ENCODE measurements at regions not wholly inside any gene's neighbourhood (a gene's known extent, or its start where the extent isn't known, plus 50 kb on each side); places are given as distances from the start of the nearest gene placed in this dataset.

DNA sequence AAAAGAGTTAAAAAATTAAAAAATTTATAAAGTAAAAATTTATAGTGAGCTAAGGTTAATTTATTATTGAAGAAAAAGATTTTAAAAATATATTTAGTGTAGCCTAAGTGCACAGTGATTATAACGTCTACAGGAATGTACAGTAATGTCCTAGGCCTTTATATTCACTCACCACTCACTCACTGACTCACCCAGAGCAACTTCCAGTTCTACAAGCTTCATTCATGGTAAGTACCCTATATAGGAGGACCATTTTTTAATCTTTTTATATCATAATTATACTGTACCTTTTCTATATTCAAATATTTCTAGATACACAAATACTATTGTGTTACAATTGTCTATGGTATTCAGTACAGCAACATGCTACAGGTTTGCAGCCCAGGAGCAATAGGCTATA lies 1623.2 kb downstream of the RPA4 start:
- no peak overlapping the region for H3K4me3 ChIP-seq (ENCODE audit: control insufficient read depth in 2 of 3, extremely low read depth in 1 of 3, insufficient read depth in 2 of 3, low read depth in 1 of 3, low read length in 3 of 3)
- dilution Hi-C loops (cut with MboI; ENCODE audit: extremely low pct_ligation_motif_present, low sequenced_read_pairs), result no loop called here
- no peak for DNase-seq (ENCODE audit: low read depth, low spot score)
- no peak overlapping the region for H3K9ac ChIP-seq (ENCODE audit: control insufficient read depth, extremely low read depth, insufficient read depth, low read length)
- no peak overlapping the region for H2AFZ ChIP-seq (ENCODE audit: control insufficient read depth, low read length)
- H3K9me3 ChIP-seq (ENCODE audit: control insufficient read depth, low read depth, low read length), result no peaks in the 10 kb centered on the region
- no peaks in the 10 kb centered on the region for H3K4me1 ChIP-seq (ENCODE audit: control insufficient read depth, extremely low read depth, insufficient read depth, low read length)
- no peaks in the 10 kb centered on the region for H3K79me2 ChIP-seq (ENCODE audit: control insufficient read depth, insufficient read depth, low read length)
- no peak for FAIRE-seq
- H3K36me3 ChIP-seq (ENCODE audit: control insufficient read depth in 2 of 2, extremely low read depth in 1 of 2, insufficient read depth in 2 of 2, low read length in 2 of 2), result no peaks in the 10 kb centered on the region
- TF ChIP-seq, protein P1, sequence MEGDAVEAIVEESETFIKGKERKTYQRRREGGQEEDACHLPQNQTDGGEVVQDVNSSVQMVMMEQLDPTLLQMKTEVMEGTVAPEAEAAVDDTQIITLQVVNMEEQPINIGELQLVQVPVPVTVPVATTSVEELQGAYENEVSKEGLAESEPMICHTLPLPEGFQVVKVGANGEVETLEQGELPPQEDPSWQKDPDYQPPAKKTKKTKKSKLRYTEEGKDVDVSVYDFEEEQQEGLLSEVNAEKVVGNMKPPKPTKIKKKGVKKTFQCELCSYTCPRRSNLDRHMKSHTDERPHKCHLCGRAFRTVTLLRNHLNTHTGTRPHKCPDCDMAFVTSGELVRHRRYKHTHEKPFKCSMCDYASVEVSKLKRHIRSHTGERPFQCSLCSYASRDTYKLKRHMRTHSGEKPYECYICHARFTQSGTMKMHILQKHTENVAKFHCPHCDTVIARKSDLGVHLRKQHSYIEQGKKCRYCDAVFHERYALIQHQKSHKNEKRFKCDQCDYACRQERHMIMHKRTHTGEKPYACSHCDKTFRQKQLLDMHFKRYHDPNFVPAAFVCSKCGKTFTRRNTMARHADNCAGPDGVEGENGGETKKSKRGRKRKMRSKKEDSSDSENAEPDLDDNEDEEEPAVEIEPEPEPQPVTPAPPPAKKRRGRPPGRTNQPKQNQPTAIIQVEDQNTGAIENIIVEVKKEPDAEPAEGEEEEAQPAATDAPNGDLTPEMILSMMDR (optimal IDR thresholded peaks at IDR 0.05 in 1 of 3, IDR thresholded peaks at IDR 0.05 in 1 of 3, conservative IDR thresholded peaks at IDR 0.05 in 1 of 3; ENCODE audit: extremely low read depth in 1 of 3, insufficient read depth in 2 of 3, low read length in 3 of 3), result no peak
- TF ChIP-seq EZH2 (IDR thresholded peaks at IDR 0.05; ENCODE audit: low read length), result no peak
- no peak overlapping the region for H3K27ac ChIP-seq (ENCODE audit: control insufficient read depth, insufficient read depth, low read length)
- H3K9me1 ChIP-seq (ENCODE audit: control insufficient read depth, extremely low read depth, insufficient read depth, low read length), result no peaks in the 10 kb centered on the region
- H3K4me2 ChIP-seq (ENCODE audit: control insufficient read depth, extremely low read depth, insufficient read depth, low read depth, low read length), result no peak overlapping the region
- H3K27me3 ChIP-seq (ENCODE audit: control insufficient read depth, extremely low read depth, insufficient read depth, low read length), result no peaks in the 10 kb centered on the region
- H4K20me1 ChIP-seq (ENCODE audit: control insufficient read depth, extremely low read depth, insufficient read depth, low read length), result no peaks in the 10 kb centered on the region

GRCh38 chrX:98514032-98514431 lies 1630.3 kb downstream of the RPA4 start:
- H3K27ac ChIP-seq (ENCODE audit: control insufficient read depth, insufficient read depth, low read length), result no peak overlapping the region
- TF ChIP-seq, protein P1 (optimal IDR thresholded peaks at IDR 0.05 in 1 of 3, IDR thresholded peaks at IDR 0.05 in 1 of 3, conservative IDR thresholded peaks at IDR 0.05 in 1 of 3; ENCODE audit: extremely low read depth in 1 of 3, insufficient read depth in 2 of 3, low read length in 3 of 3), result no peak
- TF ChIP-seq EZH2 (IDR thresholded peaks at IDR 0.05; ENCODE audit: low read length), result no peak
- no peaks in the 10 kb centered on the region for H3K79me2 ChIP-seq (ENCODE audit: control insufficient read depth, insufficient read depth, low read length)
- DNase-seq (ENCODE audit: low read depth, low spot score) (no peak), FAIRE-seq (no peak)
- no peak overlapping the region for H2AFZ ChIP-seq (ENCODE audit: control insufficient read depth, low read length)
- no peak overlapping the region for H3K9ac ChIP-seq (ENCODE audit: control insufficient read depth, extremely low read depth, insufficient read depth, low read length)
- H3K9me3 ChIP-seq (ENCODE audit: control insufficient read depth, low read depth, low read length), result no peaks in the 10 kb centered on the region
- no peak overlapping the region for H3K4me3 ChIP-seq (ENCODE audit: control insufficient read depth in 2 of 3, extremely low read depth in 1 of 3, insufficient read depth in 2 of 3, low read depth in 1 of 3, low read length in 3 of 3)
- no peaks in the 10 kb centered on the region for H3K27me3 ChIP-seq (ENCODE audit: control insufficient read depth, extremely low read depth, insufficient read depth, low read length)
- H3K4me1 ChIP-seq (ENCODE audit: control insufficient read depth, extremely low read depth, insufficient read depth, low read length), result no peaks in the 10 kb centered on the region
- H3K4me2 ChIP-seq (ENCODE audit: control insufficient read depth, extremely low read depth, insufficient read depth, low read depth, low read length), result no peak overlapping the region
- no peaks in the 10 kb centered on the region for H3K36me3 ChIP-seq (ENCODE audit: control insufficient read depth in 2 of 2, extremely low read depth in 1 of 2, insufficient read depth in 2 of 2, low read length in 2 of 2)
- H4K20me1 ChIP-seq (ENCODE audit: control insufficient read depth, extremely low read depth, insufficient read depth, low read length), result no peaks in the 10 kb centered on the region
- dilution Hi-C loops (cut with MboI; ENCODE audit: extremely low pct_ligation_motif_present, low sequenced_read_pairs), result no loop called here
- no peaks in the 10 kb centered on the region for H3K9me1 ChIP-seq (ENCODE audit: control insufficient read depth, extremely low read depth, insufficient read depth, low read length)

Data from keratinocyte (primary cell).